GM06990 (cell line): ENCODE measurements at regions not wholly inside any gene's neighbourhood (a gene's known extent, or its start where the extent isn't known, plus 50 kb on each side); places are given as distances from the start of the nearest gene placed in this dataset.

ENCODE experiments used
- DNase-seq: peaks from one replicate; pipeline ENCODE4 v3.0.0-alpha.2; 2011; ENCODE audit not compliant: insufficient read length; ENCODE audit errors: extremely low read depth
- H3K27me3 ChIP-seq: replicated peaks from 2 replicates; pipeline ENCODE4 v1.6.0; 2011; ENCODE audit warnings: low read length; ENCODE audit not compliant: control insufficient read depth, insufficient read depth
- H3K36me3 ChIP-seq: 2 replicates; pipeline ENCODE4 v1.5.1; 2011; ENCODE audit warnings: low read length; ENCODE audit not compliant: control insufficient read depth, insufficient read depth
- H3K4me3 ChIP-seq: replicated peaks from 2 replicates; pipeline ENCODE4 v1.5.1; 2011; ENCODE audit warnings: low read depth, mild to moderate bottlenecking, control low read depth, low read length
- CTCF ChIP-seq: IDR thresholded peaks from 2 replicates; pipeline ENCODE4 v1.5.1; 2011; ENCODE audit warnings: low read length, control low read depth, mild to moderate bottlenecking, inconsistent platforms; ENCODE audit not compliant: insufficient read depth, poor library complexity, severe bottlenecking

- no peaks in the 10 kb centered on the region for H3K27me3 ChIP-seq
- H3K4me3 ChIP-seq = no peak overlapping the region
- no peaks in the 10 kb centered on the region for H3K36me3 ChIP-seq
- TF ChIP-seq CTCF = no peak
- DNase-seq = no peak
Measured at GRCh38 chr2:117058366-117058765, 756.1 kb upstream of the DDX18 start.

DNA sequence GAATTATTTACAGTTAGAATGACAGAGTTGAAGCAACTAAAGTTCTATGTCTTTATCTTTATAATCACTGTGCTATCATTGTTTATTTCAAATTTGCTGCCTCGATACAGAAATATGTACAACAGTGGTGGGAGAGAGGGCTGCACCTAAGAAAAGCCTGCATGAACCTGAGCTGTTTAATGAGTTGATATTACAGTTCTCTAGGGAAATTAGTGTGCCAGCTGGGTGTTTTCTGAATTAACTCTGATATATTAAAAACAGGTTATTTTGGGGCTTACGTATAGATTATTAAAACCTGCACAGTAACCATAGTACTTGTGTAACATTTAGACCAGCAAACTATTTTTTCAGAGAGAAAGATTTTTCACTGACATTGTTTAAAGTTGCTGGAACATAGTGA lies 750.5 kb upstream of the DDX18 start:
- Histone ChIP-seq H3K4me3 (no peak overlapping the region), H3K27me3 (no peaks in the 10 kb centered on the region), H3K36me3 (no peaks in the 10 kb centered on the region)
- no peak for TF ChIP-seq CTCF
- DNase-seq = no peak

- DNase-seq = no peak
- Histone ChIP-seq H3K4me3 (no peak overlapping the region), H3K27me3 (no peaks in the 10 kb centered on the region), H3K36me3 (no peaks in the 10 kb centered on the region)
- TF ChIP-seq CTCF = no peak
Measured at GRCh38 chr2:117065912-117066311, 748.6 kb upstream of the DDX18 start.

DNA sequence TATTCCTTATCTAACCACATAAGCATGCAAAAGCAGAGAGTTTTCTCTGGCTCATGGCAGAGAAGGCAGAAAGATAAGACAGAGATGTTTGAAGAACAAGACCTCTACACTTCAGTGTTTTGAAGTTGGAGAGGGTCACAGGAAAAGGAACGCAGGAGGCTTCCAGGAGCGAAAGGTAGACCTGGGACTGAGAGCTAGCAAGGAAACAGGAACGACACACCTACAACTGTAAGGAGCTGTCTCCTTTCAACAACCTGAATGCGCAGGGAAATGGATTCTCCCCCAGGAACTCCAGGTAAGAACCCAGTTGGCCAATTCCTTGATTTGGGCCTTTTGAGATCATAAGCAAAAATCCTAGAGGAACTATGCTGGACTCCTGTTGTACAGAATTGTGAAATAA lies 746.6 kb upstream of the DDX18 start:
- DNase-seq = no peak
- no peaks in the 10 kb centered on the region for H3K36me3 ChIP-seq
- H3K27me3 ChIP-seq = no peaks in the 10 kb centered on the region
- no peak overlapping the region for H3K4me3 ChIP-seq
- TF ChIP-seq CTCF = no peak

DNA sequence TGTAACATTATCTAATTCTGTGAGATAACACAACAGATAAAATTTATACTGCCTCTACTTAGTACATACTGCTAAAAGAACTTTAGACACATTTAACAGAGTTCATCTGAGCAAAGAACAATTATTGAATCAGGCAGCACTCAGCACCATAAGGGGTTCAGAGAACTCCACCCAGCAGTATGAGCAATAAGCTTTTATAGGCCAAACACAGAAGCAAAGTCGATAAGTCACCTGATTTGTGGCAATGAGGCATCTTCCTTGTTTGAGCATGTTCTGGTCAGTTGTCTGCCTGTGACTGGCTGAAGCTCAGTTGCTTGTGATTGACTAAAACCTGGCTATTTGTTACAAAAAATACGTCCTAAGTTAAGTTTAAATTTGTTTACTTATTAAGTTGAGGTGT lies 746.1 kb upstream of the DDX18 start:
- no peak for TF ChIP-seq CTCF
- no peak overlapping the region for H3K4me3 ChIP-seq
- no peak for DNase-seq

DNA sequence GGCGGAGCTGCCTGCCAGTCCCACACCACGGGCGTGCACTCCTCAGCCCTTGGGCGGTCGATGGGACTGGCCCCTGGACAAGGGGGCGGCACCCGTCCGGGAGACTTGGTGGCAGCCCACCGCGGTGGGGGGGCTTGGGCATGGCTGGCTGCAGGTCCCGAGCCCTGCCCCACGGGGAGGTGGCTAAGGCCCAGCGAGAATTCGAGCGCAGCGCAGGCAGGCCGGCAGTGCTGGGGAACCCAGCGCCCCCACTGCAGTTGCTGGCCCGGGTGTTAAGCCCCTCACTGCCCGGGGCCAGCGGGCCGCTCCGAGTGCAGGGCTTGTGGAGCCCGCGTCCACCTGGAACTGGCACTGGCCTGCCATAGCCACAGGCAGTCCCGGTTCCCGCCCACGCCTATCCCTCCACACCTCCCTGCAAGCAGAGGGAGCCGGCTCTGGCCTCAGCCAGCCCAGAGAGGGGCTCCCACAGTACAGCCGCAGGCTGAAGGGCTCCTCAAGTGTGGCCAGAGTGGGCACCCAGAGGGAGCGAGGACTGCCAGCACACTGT lies 742.9 kb upstream of the DDX18 start:
- DNase-seq = no peak

More for the DNA sequence above, 746.1 kb upstream of the DDX18 start:
- no peaks in the 10 kb centered on the region for H3K36me3 ChIP-seq
- H3K27me3 ChIP-seq = no peaks in the 10 kb centered on the region

More for the DNA sequence above, 742.9 kb upstream of the DDX18 start:
- no peak for TF ChIP-seq CTCF
- H3K4me3 ChIP-seq = no peak overlapping the region
- H3K36me3 ChIP-seq = no peaks in the 10 kb centered on the region
- H3K27me3 ChIP-seq = no peaks in the 10 kb centered on the region
